K562 (cell line): ENCODE measurements at regions not wholly inside any gene's neighbourhood (a gene's known extent, or its start where the extent isn't known, plus 50 kb on each side); places are given as distances from the start of the nearest gene placed in this dataset.

ENCODE experiments used
- ATAC-seq: fragments of 200-7000 bp; cut with Tn5 transposase; 3 replicates; pipeline ENCODE4 v1.9.1; 2020; ENCODE audit warnings: moderate library complexity
- BruUV-seq: library from RNA; stranded (reverse); fragments of 400-500 nt; replicated peaks from 2 replicates; lab custom pipeline; 2021; lab: Mats Ljungman, UMichigan
- CTCF ChIA-PET: fragments of 300-600 bp; formaldehyde crosslinking; extraction: SDS; loops from one replicate; lab custom pipeline; 2021; ENCODE audit warnings: low intra/inter-chr PET ratio; lab: Yijun Ruan, JAX
- POLR2A ChIA-PET: fragments of 300-600, 350-650 bp; sonication (Branson Sonifier 250); formaldehyde crosslinking; extraction: SDS; loops from one replicate; lab custom pipeline; 2021; ENCODE audit warnings: antibody characterized with exemption, inconsistent platforms; lab: Yijun Ruan, JAX
- DNase-seq, 4 experiments: peaks; one replicate each; pipeline versions ENCODE4 v3.0.0 to v3.0.0-alpha.2; 2011 to 2018; ENCODE audit warnings: low spot score in 3 of 4, mixed read lengths in 3 of 4; ENCODE audit errors: extremely low read depth in 1 of 4
- FAIRE-seq: peaks from 2 replicates; lab custom pipeline; 2011; peaks lifted over from hg19 to GRCh38; lab: Jason Lieb, UNC
- H2AFZ ChIP-seq: 2 replicates; pipeline ENCODE4 v1.6.0; 2011; ENCODE audit warnings: low read depth, low read length, control low read depth, inconsistent platforms
- H3K27ac ChIP-seq: fragments of 200-600 bp; 3 replicates; pipeline ENCODE4 v1.8.0; 2011; ENCODE audit warnings: low read depth, mild to moderate bottlenecking, control low read depth, inconsistent platforms, low read length, moderate library complexity, mixed read lengths; ENCODE audit errors: extremely low read depth
- H3K27me3 ChIP-seq, 2 experiments: fragments of 300-600 bp in 1 of 2; 2 replicates in 1 of 2; 3 replicates in 1 of 2; pipeline versions ENCODE4 v1.6.0 to v1.8.0; 2011; ENCODE audit warnings: inconsistent platforms in 2 of 2, low read length in 2 of 2, mild to moderate bottlenecking in 1 of 2, mixed read lengths in 1 of 2, moderate library complexity in 1 of 2; ENCODE audit not compliant: control insufficient read depth in 2 of 2, insufficient read depth in 2 of 2
- H3K36me3 ChIP-seq: fragments of 300-600 bp; 3 replicates; pipeline ENCODE4 v1.8.0; 2011; ENCODE audit warnings: mild to moderate bottlenecking, low read length, inconsistent platforms; ENCODE audit not compliant: control insufficient read depth, insufficient read depth
- H3K4me1 ChIP-seq, 2 experiments: fragments of 200-600 bp in 1 of 2; replicated peaks in 1 of 2; 2 replicates in 1 of 2; 3 replicates in 1 of 2; pipeline versions ENCODE4 v1.5.1 to v1.8.0; 2011; ENCODE audit warnings: inconsistent platforms in 2 of 2, low read length in 2 of 2, mild to moderate bottlenecking in 1 of 2, mixed read lengths in 1 of 2, moderate library complexity in 1 of 2; ENCODE audit not compliant: control insufficient read depth in 2 of 2, insufficient read depth in 2 of 2
- H3K4me2 ChIP-seq: 2 replicates; pipeline ENCODE4 v1.6.1; 2011; ENCODE audit warnings: low read length, control low read depth, inconsistent platforms, mixed read lengths; ENCODE audit not compliant: insufficient read depth
- H3K4me3 ChIP-seq: fragments of 200-600 bp; sonication (generic), shearing (Covaris generic); 2 replicates; pipeline ENCODE4 v1.5.1; 2016; ENCODE audit warnings: control low read depth, inconsistent platforms
- H3K79me2 ChIP-seq: fragments of 200-600 bp; 3 replicates; pipeline ENCODE4 v1.8.0; 2011; ENCODE audit warnings: low read length, inconsistent platforms; ENCODE audit not compliant: control insufficient read depth, insufficient read depth
- H3K9ac ChIP-seq, 2 experiments: 2 replicates each; pipeline versions ENCODE4 v1.6.0 to v1.6.1; 2011; ENCODE audit warnings: low read depth in 2 of 2, low read length in 2 of 2, control low read depth in 1 of 2, inconsistent platforms in 1 of 2, mild to moderate bottlenecking in 1 of 2, mixed read lengths in 1 of 2; ENCODE audit not compliant: insufficient read depth in 1 of 2
- H3K9me1 ChIP-seq: one replicate; pipeline ENCODE4 v1.6.0; 2011; ENCODE audit warnings: inconsistent platforms, mild to moderate bottlenecking, low read length, moderate library complexity; ENCODE audit not compliant: control insufficient read depth, insufficient read depth
- H3K9me3 ChIP-seq: replicated peaks from 2 replicates; pipeline ENCODE4 v1.5.1; 2011; ENCODE audit warnings: low read depth, low read length, inconsistent platforms; ENCODE audit not compliant: control insufficient read depth, insufficient read depth
- H4K20me1 ChIP-seq: replicated peaks from 2 replicates; pipeline ENCODE4 v1.6.1; 2011; ENCODE audit warnings: low read length, inconsistent platforms, mixed read lengths; ENCODE audit not compliant: control insufficient read depth, insufficient read depth
- CBX5 ChIP-seq: IDR thresholded peaks from 2 replicates; pipeline ENCODE4 v1.6.1; 2014; ENCODE audit warnings: low read depth, borderline replicate concordance
- ELF2 ChIP-seq: fragments of 250-450 bp; sonication (Bioruptor Pico); IDR thresholded peaks from 2 replicates; pipeline ENCODE4 v1.5.0; 2021; ENCODE audit warnings: mild to moderate bottlenecking
- GTF2A2 ChIP-seq: IDR thresholded peaks from 2 replicates; pipeline ENCODE4 v1.6.1; 2016; ENCODE audit warnings: mild to moderate bottlenecking, missing genetic modification characterization, missing compliant biosample characterization
- HNRNPLL ChIP-seq: fragments of 200-400 bp; formaldehyde crosslinking; IDR thresholded peaks from 2 replicates; pipeline ENCODE4 v1.6.1; 2017; ENCODE audit warnings: low read length, low read depth, mild to moderate bottlenecking; ENCODE audit not compliant: poor library complexity, severe bottlenecking
- SNIP1 ChIP-seq: fragments of 450-650 bp; IDR thresholded peaks from 2 replicates; pipeline ENCODE4 v1.7.1; 2017; ENCODE audit warnings: low read depth, mild to moderate bottlenecking
- TOE1 ChIP-seq, 2 experiments: fragments of 450-650 bp in 1 of 2; sonication (generic) in 1 of 2; formaldehyde crosslinking in 1 of 2; IDR thresholded peaks; 2 replicates each; pipeline versions ENCODE4 v1.7.1 to v1.8.0; 2016 to 2022; ENCODE audit warnings: borderline replicate concordance in 2 of 2, mild to moderate bottlenecking in 2 of 2, antibody characterized with exemption in 1 of 2, inconsistent platforms in 1 of 2, low read depth in 1 of 2, missing genetic modification reagents in 1 of 2, moderate library complexity in 1 of 2
- YY1 ChIP-seq, 3 experiments: IDR thresholded peaks; 2 replicates each; pipeline ENCODE4 v1.6.1; 2011; ENCODE audit warnings: low read length in 2 of 3, mild to moderate bottlenecking in 2 of 3, moderate library complexity in 2 of 3, borderline replicate concordance in 1 of 3, control low read depth in 1 of 3, low read depth in 1 of 3; ENCODE audit not compliant: insufficient read depth in 3 of 3, insufficient replicate concordance in 2 of 3, control insufficient read depth in 1 of 3, insufficient read length in 1 of 3; ENCODE audit errors: extremely low read depth in 1 of 3
- ZFP1 ChIP-seq: fragments of 450-650 bp; formaldehyde crosslinking; IDR thresholded peaks from 2 replicates; pipeline ENCODE4 v1.4.0; 2020; ENCODE audit warnings: mild to moderate bottlenecking, mixed read lengths
- WGBS: fragments of 100-300 bp; shearing (Covaris generic); methylation state at CpG from one replicate; pipeline ENCODE4 v1.1.6; 2016; ENCODE audit warnings: low coverage, mixed read lengths; ENCODE audit not compliant: insufficient coverage; ENCODE audit errors: missing lambda C conversion rate; 5-methylcytosine and 5-hydroxymethylcytosine counted together
- in situ Hi-C: fragments of 300-500 bp; cut with MboI; formaldehyde crosslinking; loops from 4 replicates; pipeline ENCODE4 v1.15.0; 2018; ENCODE audit warnings: inconsistent platforms, mixed read lengths
- intact Hi-C: fragments of 100-400 bp; cut with micrococcal nuclease; formaldehyde crosslinking; loops from 2 replicates; pipeline ENCODE4 v1.14.2; 2022
- TF ChIP-seq, protein P1 (sequence below), 2 experiments: fragments of 450-650 bp in 1 of 2; sonication (generic) in 1 of 2; formaldehyde crosslinking in 1 of 2; IDR thresholded peaks; 2 replicates each; pipeline versions ENCODE4 v1.7.1 to v1.9.0; 2016 to 2022; ENCODE audit warnings: inconsistent platforms in 1 of 2, mild to moderate bottlenecking in 1 of 2, missing genetic modification reagents in 1 of 2
- TF ChIP-seq, protein P2 (sequence below): fragments of 250-450 bp; sonication (Bioruptor Pico); IDR thresholded peaks from 2 replicates; pipeline ENCODE4 v1.8.0; 2022; ENCODE audit warnings: inconsistent platforms

DNA sequence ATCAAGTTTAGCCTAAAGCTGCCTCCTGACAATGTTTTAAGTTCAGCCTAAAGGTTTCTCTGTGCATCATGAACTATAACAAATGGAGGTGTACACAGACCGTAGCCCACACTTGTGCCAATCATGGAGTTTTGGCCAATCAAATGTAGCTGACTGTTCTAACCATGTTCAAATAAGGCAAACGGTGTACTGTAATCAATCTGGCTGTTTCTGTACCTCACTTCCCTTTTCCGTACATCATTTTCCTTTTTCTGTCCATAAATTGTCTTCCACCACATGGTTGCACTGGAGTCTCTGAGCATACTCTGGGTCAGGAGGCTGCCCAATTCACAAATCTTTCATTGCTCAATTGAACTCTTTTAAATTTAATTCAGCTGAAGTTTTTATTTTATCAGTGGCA lies 132.2 kb upstream of the UST start:
- no peak for ATAC-seq
- intact Hi-C loops = no loop called here
- no peak overlapping the region for H3K4me3 ChIP-seq
- H3K27me3 ChIP-seq = peaks cover 0 to 3% of the 10 kb centered on the region in 2 experiments; a peak in 3 of 5 replicates
- no peak overlapping the region for H3K4me2 ChIP-seq
- no peak for DNase-seq
- H3K4me1 ChIP-seq = no peaks in the 10 kb centered on the region
- H4K20me1 ChIP-seq = no peaks in the 10 kb centered on the region
- POLR2A ChIA-PET = interaction anchor here (1.1 kb wide), 1 partner anchor 19 kb away, joined by 3 read pairs; no protein-coding TSS in a partner anchor
- CTCF ChIA-PET = no interaction called here
- no peak overlapping the region for H3K27ac ChIP-seq
- no peaks in the 10 kb centered on the region for H3K9me3 ChIP-seq
- no peak for FAIRE-seq
- H3K36me3 ChIP-seq = no peaks in the 10 kb centered on the region
- WGBS = 0% methylated on average over 3 of the region's 3 CpGs
- in situ Hi-C loops = no loop called here
- H3K9me1 ChIP-seq = no peaks in the 10 kb centered on the region
- no peak overlapping the region for H2AFZ ChIP-seq
- H3K9ac ChIP-seq = no peak overlapping the region
- no TSS peak for BruUV-seq
- H3K79me2 ChIP-seq = no peaks in the 10 kb centered on the region
- TF ChIP-seq HNRNPLL (no peak), ZFP1 (CRISPR knock-in tag) (no peak), SNIP1 (no peak), CBX5 (no peak), GTF2A2 (tag) (no peak), YY1 (IDR thresholded peaks at IDR 0.05; ENCODE audit: borderline replicate concordance in 1 of 3, control insufficient read depth in 1 of 3, extremely low read depth in 1 of 3, insufficient read depth in 3 of 3, insufficient read length in 1 of 3, insufficient replicate concordance in 2 of 3, low read depth in 1 of 3, low read length in 2 of 3) (no peak), ELF2 (no peak), TOE1 (IDR thresholded peaks at IDR 0.05; ENCODE audit: borderline replicate concordance) (no peak), TOE1 (CRISPR knock-in tag; IDR thresholded peaks at IDR 0.05; ENCODE audit: borderline replicate concordance, low read depth) (no peak)
- TF ChIP-seq, protein P1, sequence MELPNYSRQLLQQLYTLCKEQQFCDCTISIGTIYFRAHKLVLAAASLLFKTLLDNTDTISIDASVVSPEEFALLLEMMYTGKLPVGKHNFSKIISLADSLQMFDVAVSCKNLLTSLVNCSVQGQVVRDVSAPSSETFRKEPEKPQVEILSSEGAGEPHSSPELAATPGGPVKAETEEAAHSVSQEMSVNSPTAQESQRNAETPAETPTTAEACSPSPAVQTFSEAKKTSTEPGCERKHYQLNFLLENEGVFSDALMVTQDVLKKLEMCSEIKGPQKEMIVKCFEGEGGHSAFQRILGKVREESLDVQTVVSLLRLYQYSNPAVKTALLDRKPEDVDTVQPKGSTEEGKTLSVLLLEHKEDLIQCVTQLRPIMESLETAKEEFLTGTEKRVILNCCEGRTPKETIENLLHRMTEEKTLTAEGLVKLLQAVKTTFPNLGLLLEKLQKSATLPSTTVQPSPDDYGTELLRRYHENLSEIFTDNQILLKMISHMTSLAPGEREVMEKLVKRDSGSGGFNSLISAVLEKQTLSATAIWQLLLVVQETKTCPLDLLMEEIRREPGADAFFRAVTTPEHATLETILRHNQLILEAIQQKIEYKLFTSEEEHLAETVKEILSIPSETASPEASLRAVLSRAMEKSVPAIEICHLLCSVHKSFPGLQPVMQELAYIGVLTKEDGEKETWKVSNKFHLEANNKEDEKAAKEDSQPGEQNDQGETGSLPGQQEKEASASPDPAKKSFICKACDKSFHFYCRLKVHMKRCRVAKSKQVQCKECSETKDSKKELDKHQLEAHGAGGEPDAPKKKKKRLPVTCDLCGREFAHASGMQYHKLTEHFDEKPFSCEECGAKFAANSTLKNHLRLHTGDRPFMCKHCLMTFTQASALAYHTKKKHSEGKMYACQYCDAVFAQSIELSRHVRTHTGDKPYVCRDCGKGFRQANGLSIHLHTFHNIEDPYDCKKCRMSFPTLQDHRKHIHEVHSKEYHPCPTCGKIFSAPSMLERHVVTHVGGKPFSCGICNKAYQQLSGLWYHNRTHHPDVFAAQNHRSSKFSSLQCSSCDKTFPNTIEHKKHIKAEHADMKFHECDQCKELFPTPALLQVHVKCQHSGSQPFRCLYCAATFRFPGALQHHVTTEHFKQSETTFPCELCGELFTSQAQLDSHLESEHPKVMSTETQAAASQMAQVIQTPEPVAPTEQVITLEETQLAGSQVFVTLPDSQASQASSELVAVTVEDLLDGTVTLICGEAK (IDR thresholded peaks at IDR 0.05) = no peak
- TF ChIP-seq, protein P1 (CRISPR knock-in tag; IDR thresholded peaks at IDR 0.05) = no peak
- TF ChIP-seq, protein P2, sequence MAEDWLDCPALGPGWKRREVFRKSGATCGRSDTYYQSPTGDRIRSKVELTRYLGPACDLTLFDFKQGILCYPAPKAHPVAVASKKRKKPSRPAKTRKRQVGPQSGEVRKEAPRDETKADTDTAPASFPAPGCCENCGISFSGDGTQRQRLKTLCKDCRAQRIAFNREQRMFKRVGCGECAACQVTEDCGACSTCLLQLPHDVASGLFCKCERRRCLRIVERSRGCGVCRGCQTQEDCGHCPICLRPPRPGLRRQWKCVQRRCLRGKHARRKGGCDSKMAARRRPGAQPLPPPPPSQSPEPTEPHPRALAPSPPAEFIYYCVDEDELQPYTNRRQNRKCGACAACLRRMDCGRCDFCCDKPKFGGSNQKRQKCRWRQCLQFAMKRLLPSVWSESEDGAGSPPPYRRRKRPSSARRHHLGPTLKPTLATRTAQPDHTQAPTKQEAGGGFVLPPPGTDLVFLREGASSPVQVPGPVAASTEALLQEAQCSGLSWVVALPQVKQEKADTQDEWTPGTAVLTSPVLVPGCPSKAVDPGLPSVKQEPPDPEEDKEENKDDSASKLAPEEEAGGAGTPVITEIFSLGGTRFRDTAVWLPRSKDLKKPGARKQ (CRISPR knock-in tag) = no peak
